ENCODE measurements at regions not wholly inside any gene's neighbourhood (a gene's known extent, or its start where the extent isn't known, plus 50 kb on each side); places are given as distances from the start of the nearest gene placed in this dataset.
"Not testable (repeated sequence)": the region's sequence is repeated elsewhere in the genome, so short reads cannot be mapped to it uniquely, and the experiment has no call there.

DNA sequence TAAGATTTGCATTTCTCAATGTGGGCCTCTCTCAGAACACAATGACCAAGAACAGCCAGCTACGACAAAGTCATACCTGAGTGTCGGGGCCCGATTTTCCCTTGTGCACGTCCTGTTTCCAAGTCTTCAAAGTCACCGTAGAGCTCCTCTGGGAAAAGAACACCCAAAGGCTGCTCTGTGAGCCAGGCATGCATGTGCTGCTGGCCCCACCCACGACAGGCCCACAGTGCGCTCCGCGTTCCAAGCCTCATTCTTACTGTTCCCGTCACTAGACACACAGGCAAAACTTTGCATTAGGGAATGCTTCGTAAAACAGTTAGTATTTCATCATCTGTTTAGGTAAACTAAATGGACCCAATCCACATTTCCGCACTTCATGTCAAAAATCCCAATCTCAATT, 1905.1 kb downstream of the FOXD4L5 start:
- H3K4me1 ChIP-seq (ENCODE audit: control insufficient read depth in 1 of 2, insufficient read depth in 2 of 2, low read length in 2 of 2); H3K9me3 ChIP-seq (replicated peaks in 1 of 2; ENCODE audit: control insufficient read depth in 1 of 2, insufficient read depth in 1 of 2, low read length in 2 of 2); H3K9me3 Mint-ChIP-seq; H3K27me3 ChIP-seq (ENCODE audit: control insufficient read depth in 2 of 2, insufficient read depth in 2 of 2, low read length in 2 of 2); intact Hi-C loops (cut with micrococcal nuclease); H3K36me3 Mint-ChIP-seq; H3K4me2 ChIP-seq (replicated peaks; ENCODE audit: extremely low read depth, low read length, poor library complexity, severe bottlenecking); H3K4me3 ChIP-seq (replicated peaks in 1 of 3; ENCODE audit: low read depth in 2 of 3, low read length in 3 of 3); H3K36me3 ChIP-seq (replicated peaks in 1 of 2; ENCODE audit: control insufficient read depth in 1 of 2, insufficient read depth in 2 of 2, low read length in 2 of 2); H2AFZ ChIP-seq (ENCODE audit: insufficient read depth, low read depth, low read length, poor library complexity, severe bottlenecking); H3K27me3 Mint-ChIP-seq (ENCODE audit: low read depth in 3 of 3); H3K79me2 ChIP-seq (ENCODE audit: insufficient read depth, low read length); H3K9ac ChIP-seq (ENCODE audit: insufficient read depth, low read length, poor library complexity, severe bottlenecking); DNase-seq; H3K27ac Mint-ChIP-seq; H3K4me1 Mint-ChIP-seq; H3K27ac ChIP-seq (ENCODE audit: low read depth in 1 of 2, low read length in 2 of 2); H4K20me1 ChIP-seq (ENCODE audit: insufficient read depth, low read length); H3K4me3 Mint-ChIP-seq: not testable (repeated sequence)
- 85% methylated on average over 5 of the region's 12 CpGs for WGBS (ENCODE audit: insufficient coverage)

GRCh38 chr9:63354219-63354618, 1930.8 kb downstream of the FOXD4L5 start:
- H3K27me3 Mint-ChIP-seq (ENCODE audit: low read depth in 3 of 3); H3K4me2 ChIP-seq (replicated peaks; ENCODE audit: extremely low read depth, low read length, poor library complexity, severe bottlenecking); intact Hi-C loops (cut with micrococcal nuclease): not testable (repeated sequence)

DNA sequence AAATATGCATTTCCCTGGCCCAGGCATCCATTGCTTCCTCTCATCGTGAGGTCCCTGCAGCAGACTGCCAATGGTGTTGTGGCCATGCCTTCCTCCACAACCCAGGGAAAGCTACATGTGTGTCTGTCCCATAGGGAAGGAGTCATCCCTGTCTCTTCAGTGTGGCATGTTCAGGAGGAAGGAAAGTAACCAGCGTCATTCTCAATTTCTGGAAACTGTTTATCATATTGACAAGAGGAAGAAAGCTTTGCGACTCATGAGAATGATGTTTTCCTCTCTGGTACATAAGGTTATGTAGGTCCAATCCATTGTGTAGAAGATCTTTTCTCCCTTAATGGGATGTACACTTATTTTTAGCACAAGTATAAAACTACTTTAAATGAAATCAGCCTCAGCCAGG, 1937.7 kb downstream of the FOXD4L5 start:
- not testable (repeated sequence) for H3K4me1 ChIP-seq (ENCODE audit: control insufficient read depth in 1 of 2, insufficient read depth in 2 of 2, low read length in 2 of 2)

More at GRCh38 chr9:63354219-63354618, 1930.8 kb downstream of the FOXD4L5 start:
- not testable (repeated sequence) for H2AFZ ChIP-seq (ENCODE audit: insufficient read depth, low read depth, low read length, poor library complexity, severe bottlenecking); H3K4me3 Mint-ChIP-seq; H4K20me1 ChIP-seq (ENCODE audit: insufficient read depth, low read length); H3K4me1 Mint-ChIP-seq; H3K27ac ChIP-seq (ENCODE audit: low read depth in 1 of 2, low read length in 2 of 2); H3K27ac Mint-ChIP-seq; H3K36me3 Mint-ChIP-seq; H3K79me2 ChIP-seq (ENCODE audit: insufficient read depth, low read length); H3K27me3 ChIP-seq (ENCODE audit: control insufficient read depth in 2 of 2, insufficient read depth in 2 of 2, low read length in 2 of 2); H3K36me3 ChIP-seq (replicated peaks in 1 of 2; ENCODE audit: control insufficient read depth in 1 of 2, insufficient read depth in 2 of 2, low read length in 2 of 2); H3K9me3 Mint-ChIP-seq; H3K4me1 ChIP-seq (ENCODE audit: control insufficient read depth in 1 of 2, insufficient read depth in 2 of 2, low read length in 2 of 2); H3K4me3 ChIP-seq (replicated peaks in 1 of 3; ENCODE audit: low read depth in 2 of 3, low read length in 3 of 3); DNase-seq; H3K9me3 ChIP-seq (replicated peaks in 1 of 2; ENCODE audit: control insufficient read depth in 1 of 2, insufficient read depth in 1 of 2, low read length in 2 of 2); H3K9ac ChIP-seq (ENCODE audit: insufficient read depth, low read length, poor library complexity, severe bottlenecking)
- no CpG with 5 or more reads among the region's 4 CpGs for WGBS (ENCODE audit: insufficient coverage)

GRCh38 chr9:63346310-63347048, 1938.5 kb downstream of the FOXD4L5 start:
- H3K36me3 Mint-ChIP-seq; H3K4me1 ChIP-seq (ENCODE audit: control insufficient read depth in 1 of 2, insufficient read depth in 2 of 2, low read length in 2 of 2); intact Hi-C loops (cut with micrococcal nuclease); H3K79me2 ChIP-seq (ENCODE audit: insufficient read depth, low read length); H3K36me3 ChIP-seq (replicated peaks in 1 of 2; ENCODE audit: control insufficient read depth in 1 of 2, insufficient read depth in 2 of 2, low read length in 2 of 2); H3K27me3 Mint-ChIP-seq (ENCODE audit: low read depth in 3 of 3); H3K27ac Mint-ChIP-seq; H4K20me1 ChIP-seq (ENCODE audit: insufficient read depth, low read length); H2AFZ ChIP-seq (ENCODE audit: insufficient read depth, low read depth, low read length, poor library complexity, severe bottlenecking); H3K4me1 Mint-ChIP-seq; H3K4me3 ChIP-seq (replicated peaks in 1 of 3; ENCODE audit: low read depth in 2 of 3, low read length in 3 of 3); H3K9me3 ChIP-seq (replicated peaks in 1 of 2; ENCODE audit: control insufficient read depth in 1 of 2, insufficient read depth in 1 of 2, low read length in 2 of 2); H3K9ac ChIP-seq (ENCODE audit: insufficient read depth, low read length, poor library complexity, severe bottlenecking); H3K4me2 ChIP-seq (replicated peaks; ENCODE audit: extremely low read depth, low read length, poor library complexity, severe bottlenecking); H3K27me3 ChIP-seq (ENCODE audit: control insufficient read depth in 2 of 2, insufficient read depth in 2 of 2, low read length in 2 of 2); H3K27ac ChIP-seq (ENCODE audit: low read depth in 1 of 2, low read length in 2 of 2); H3K9me3 Mint-ChIP-seq: not testable (repeated sequence)
- DNase-seq = peak in 1 of 3 donors; percentile 6
- no CpG with 5 or more reads among the region's 14 CpGs for WGBS (ENCODE audit: insufficient coverage)
- peak overlapping the region in 1 of 2 donors; percentile 36 for H3K4me3 Mint-ChIP-seq

More for the DNA sequence above, 1937.7 kb downstream of the FOXD4L5 start:
- no CpG with 5 or more reads among the region's 3 CpGs for WGBS (ENCODE audit: insufficient coverage)
- H3K27me3 ChIP-seq (ENCODE audit: control insufficient read depth in 2 of 2, insufficient read depth in 2 of 2, low read length in 2 of 2); intact Hi-C loops (cut with micrococcal nuclease); H3K4me3 Mint-ChIP-seq; H3K4me3 ChIP-seq (replicated peaks in 1 of 3; ENCODE audit: low read depth in 2 of 3, low read length in 3 of 3); H3K4me1 Mint-ChIP-seq; H3K9me3 Mint-ChIP-seq; H3K36me3 Mint-ChIP-seq; H3K36me3 ChIP-seq (replicated peaks in 1 of 2; ENCODE audit: control insufficient read depth in 1 of 2, insufficient read depth in 2 of 2, low read length in 2 of 2); DNase-seq; H3K27ac Mint-ChIP-seq; H3K27me3 Mint-ChIP-seq (ENCODE audit: low read depth in 3 of 3); H3K9me3 ChIP-seq (replicated peaks in 1 of 2; ENCODE audit: control insufficient read depth in 1 of 2, insufficient read depth in 1 of 2, low read length in 2 of 2); H4K20me1 ChIP-seq (ENCODE audit: insufficient read depth, low read length); H3K79me2 ChIP-seq (ENCODE audit: insufficient read depth, low read length); H3K27ac ChIP-seq (ENCODE audit: low read depth in 1 of 2, low read length in 2 of 2); H2AFZ ChIP-seq (ENCODE audit: insufficient read depth, low read depth, low read length, poor library complexity, severe bottlenecking); H3K4me2 ChIP-seq (replicated peaks; ENCODE audit: extremely low read depth, low read length, poor library complexity, severe bottlenecking); H3K9ac ChIP-seq (ENCODE audit: insufficient read depth, low read length, poor library complexity, severe bottlenecking): not testable (repeated sequence)
